ENCODE measurements at regions not wholly inside any gene's neighbourhood (a gene's known extent, or its start where the extent isn't known, plus 50 kb on each side); places are given as distances from the start of the nearest gene placed in this dataset.

- no peak for TF ChIP-seq CTCF (IDR thresholded peaks at IDR 0.05)
- Histone ChIP-seq H3K36me3 (no peaks in the 10 kb centered on the region), H3K4me1 (no peaks in the 10 kb centered on the region), H3K4me3 (no peak overlapping the region), H3K9me3 (peaks cover 0 to 3% of the 10 kb centered on the region in 2 donors), H3K27me3 (no peaks in the 10 kb centered on the region), H3K27ac (no peak overlapping the region)
- no peak for DNase-seq (ENCODE audit: low spot score in 2 of 2)
- intact Hi-C loops (cut with DNase I) = no loop called here
Observed at GRCh38 chr5:25358919-25359318, 714.1 kb upstream of the CDH10 start.

GRCh38 chr5:25357605-25358004, 712.8 kb upstream of the CDH10 start:
- Histone ChIP-seq H3K9me3 (peaks cover 0 to 3% of the 10 kb centered on the region in 2 donors), H3K27ac (no peak overlapping the region), H3K4me1 (no peaks in the 10 kb centered on the region), H3K27me3 (no peaks in the 10 kb centered on the region), H3K36me3 (no peaks in the 10 kb centered on the region), H3K4me3 (no peak overlapping the region)
- no peak for DNase-seq (ENCODE audit: low spot score in 2 of 2)
- TF ChIP-seq CTCF (IDR thresholded peaks at IDR 0.05) = no peak
- intact Hi-C loops (cut with DNase I) = no loop called here

- Histone ChIP-seq H3K27me3 (no peaks in the 10 kb centered on the region), H3K4me1 (no peaks in the 10 kb centered on the region), H3K4me3 (no peak overlapping the region), H3K36me3 (no peaks in the 10 kb centered on the region), H3K9me3 (no peaks in the 10 kb centered on the region), H3K27ac (no peak overlapping the region)
- no peak for TF ChIP-seq CTCF (IDR thresholded peaks at IDR 0.05)
- intact Hi-C loops (cut with DNase I) = no loop called here
- DNase-seq (ENCODE audit: low spot score in 2 of 2) = no peak
Observed at GRCh38 chr5:25349746-25350145, 705.0 kb upstream of the CDH10 start.

- Histone ChIP-seq H3K27me3 (no peaks in the 10 kb centered on the region), H3K36me3 (no peaks in the 10 kb centered on the region), H3K4me3 (no peak overlapping the region), H3K9me3 (no peaks in the 10 kb centered on the region), H3K27ac (no peak overlapping the region), H3K4me1 (no peaks in the 10 kb centered on the region)
- no peak for TF ChIP-seq CTCF (IDR thresholded peaks at IDR 0.05)
- DNase-seq (ENCODE audit: low spot score in 2 of 2) = no peak
- intact Hi-C loops (cut with DNase I) = no loop called here
Observed at GRCh38 chr5:25345240-25345771, 700.5 kb upstream of the CDH10 start.

- intact Hi-C loops (cut with DNase I) = no loop called here
- Histone ChIP-seq H3K27me3 (no peaks in the 10 kb centered on the region), H3K36me3 (no peaks in the 10 kb centered on the region), H3K4me3 (no peak overlapping the region), H3K27ac (no peak overlapping the region), H3K9me3 (no peaks in the 10 kb centered on the region), H3K4me1 (no peaks in the 10 kb centered on the region)
- TF ChIP-seq CTCF (IDR thresholded peaks at IDR 0.05) = no peak
- no peak for DNase-seq (ENCODE audit: low spot score in 2 of 2)
Observed at GRCh38 chr5:25339541-25339940, 694.8 kb upstream of the CDH10 start.

GRCh38 chr5:25334350-25334749, 689.6 kb upstream of the CDH10 start:
- Histone ChIP-seq H3K36me3 (no peaks in the 10 kb centered on the region), H3K27me3 (no peaks in the 10 kb centered on the region), H3K27ac (no peak overlapping the region), H3K4me1 (no peaks in the 10 kb centered on the region), H3K9me3 (no peaks in the 10 kb centered on the region), H3K4me3 (no peak overlapping the region)
- no peak for DNase-seq (ENCODE audit: low spot score in 2 of 2)
- intact Hi-C loops (cut with DNase I) = no loop called here
- no peak for TF ChIP-seq CTCF (IDR thresholded peaks at IDR 0.05)
